Heart left ventricle (tissue), 13 donors: ENCODE measurements at regions not wholly inside any gene's neighbourhood (a gene's known extent, or its start where the extent isn't known, plus 50 kb on each side); places are given as distances from the start of the nearest gene placed in this dataset.

Source experiments
- POLR2A ChIP-seq, 2 donors: fragments of 450-650 bp; IDR thresholded peaks; one replicate each; pipeline ENCODE4 v1.6.1; 2017; ENCODE audit warnings: antibody characterized with exemption in 2 of 2, mild to moderate bottlenecking in 2 of 2, moderate library complexity in 2 of 2
- TF ChIP-seq, protein P1 (sequence below), 12 donors: fragments of 200-600 bp; sonication (generic) in 4 of 12; IDR thresholded peaks; one replicate each; pipeline versions ENCODE4 v1.5.0 to v1.8.0; 2018 to 2022; ENCODE audit warnings: antibody characterized with exemption in 12 of 12, mild to moderate bottlenecking in 5 of 12
- donor health status: ischemic (EF 13 %, LVEDD 7.1; RV severe dilation, severe dysfunction).
- donor health status: DM: no; HTN: yes; CAD: no.
- donor health status: DM: no; HTN: no; CAD: no.
- donor health status: ischemic (EF 25% LVEDD 6.9; RV normal size, moderate dysfunction).
- donor health status: ischemic (EF 25% LVEDD 5.7; RV mildly dilated, moderate dysfunction).
- donor health status: ischemic (EF 35%, LVEDD 5.7; RV mildly dilated, moderate dysfunction).
- donor health status: nonischemic (EF 11% LVEDD 7.7; RV severe dilation, severe dysfunction).
- donor health status: DM: yes; HTN: yes; CAD: no.
- donor health status: PGD.
- donor health status: ischemic (EF 29% LVEDD 5.4; RV normal size, mild dysfunction).
- donor health status: nonischemic (EF 23%, LVEDD 6.1; RV moderate dilation, normal function).

DNA sequence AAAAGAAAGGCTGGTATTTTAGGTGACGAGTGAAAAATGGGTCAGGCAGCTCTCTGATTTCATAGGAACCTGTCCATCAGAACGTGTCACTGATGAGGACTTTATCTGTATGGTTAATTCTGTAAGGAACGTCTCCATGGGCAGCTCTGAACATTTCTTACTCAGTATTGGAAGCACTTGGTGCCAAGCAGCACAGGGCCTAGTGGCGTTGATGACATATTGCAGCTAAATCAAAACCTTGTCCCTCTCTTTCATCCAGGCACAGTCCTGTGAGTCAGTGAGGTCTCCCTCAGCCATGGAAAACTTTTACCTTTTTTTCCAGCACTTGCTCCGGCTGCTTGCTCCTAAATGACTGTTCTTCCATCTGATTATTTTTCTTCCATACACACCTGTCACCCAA is 301.9 kb downstream of the DHX15 start:
- TF ChIP-seq POLR2A (IDR thresholded peaks at IDR 0.05), result no peak
- TF ChIP-seq, protein P1, sequence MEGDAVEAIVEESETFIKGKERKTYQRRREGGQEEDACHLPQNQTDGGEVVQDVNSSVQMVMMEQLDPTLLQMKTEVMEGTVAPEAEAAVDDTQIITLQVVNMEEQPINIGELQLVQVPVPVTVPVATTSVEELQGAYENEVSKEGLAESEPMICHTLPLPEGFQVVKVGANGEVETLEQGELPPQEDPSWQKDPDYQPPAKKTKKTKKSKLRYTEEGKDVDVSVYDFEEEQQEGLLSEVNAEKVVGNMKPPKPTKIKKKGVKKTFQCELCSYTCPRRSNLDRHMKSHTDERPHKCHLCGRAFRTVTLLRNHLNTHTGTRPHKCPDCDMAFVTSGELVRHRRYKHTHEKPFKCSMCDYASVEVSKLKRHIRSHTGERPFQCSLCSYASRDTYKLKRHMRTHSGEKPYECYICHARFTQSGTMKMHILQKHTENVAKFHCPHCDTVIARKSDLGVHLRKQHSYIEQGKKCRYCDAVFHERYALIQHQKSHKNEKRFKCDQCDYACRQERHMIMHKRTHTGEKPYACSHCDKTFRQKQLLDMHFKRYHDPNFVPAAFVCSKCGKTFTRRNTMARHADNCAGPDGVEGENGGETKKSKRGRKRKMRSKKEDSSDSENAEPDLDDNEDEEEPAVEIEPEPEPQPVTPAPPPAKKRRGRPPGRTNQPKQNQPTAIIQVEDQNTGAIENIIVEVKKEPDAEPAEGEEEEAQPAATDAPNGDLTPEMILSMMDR (IDR thresholded peaks at IDR 0.05), result peak in 4 of 12 donors; percentile 8 to 20 (median 12)
